Endothelial cell of umbilical vein (primary cell): ENCODE measurements at regions not wholly inside any gene's neighbourhood (a gene's known extent, or its start where the extent isn't known, plus 50 kb on each side); places are given as distances from the start of the nearest gene placed in this dataset.

Source experiments
- BruUV-seq: library from RNA; stranded (reverse); fragments of 400-500 nt; replicated peaks from 2 replicates; lab custom pipeline; 2021; lab: Mats Ljungman, UMichigan
- CTCF ChIA-PET: fragments of 300-600, 350-600 bp; sonication (Branson Sonifier 250); formaldehyde crosslinking; loops from one replicate; lab custom pipeline; 2021; ENCODE audit warnings: antibody characterized with exemption, inconsistent platforms; lab: Charles Lee
- POLR2A ChIA-PET: fragments of 300-600, 350-600 bp; sonication (Branson Sonifier 250); formaldehyde crosslinking; loops from one replicate; lab custom pipeline; 2021; ENCODE audit warnings: antibody characterized with exemption, inconsistent platforms; lab: Charles Lee
- DNase-seq: peaks from one replicate; pipeline ENCODE4 v3.0.0-alpha.2; 2011; ENCODE audit warnings: low read depth, low spot score
- FAIRE-seq: peaks from 2 replicates; lab custom pipeline; 2011; peaks lifted over from hg19 to GRCh38; lab: Jason Lieb, UNC
- H2AFZ ChIP-seq: 2 replicates; pipeline ENCODE4 v1.6.0; 2012; ENCODE audit warnings: low read depth, low read length, control low read depth, inconsistent platforms
- H3K27ac ChIP-seq: 2 replicates; pipeline ENCODE4 v1.5.1; 2011; ENCODE audit warnings: low read depth, mild to moderate bottlenecking, control low read depth, low read length, moderate library complexity; ENCODE audit not compliant: insufficient read depth
- H3K27me3 ChIP-seq, 2 experiments: 2 replicates each; pipeline versions ENCODE4 v1.6.0 to v1.6.1; 2011; ENCODE audit warnings: low read length in 2 of 2, mixed read lengths in 1 of 2; ENCODE audit not compliant: control insufficient read depth in 2 of 2, insufficient read depth in 2 of 2
- H3K36me3 ChIP-seq, 2 experiments: 2 replicates in 1 of 2; 3 replicates in 1 of 2; pipeline ENCODE4 v1.5.1; 2011; ENCODE audit warnings: low read length in 2 of 2, mild to moderate bottlenecking in 1 of 2, moderate library complexity in 1 of 2; ENCODE audit not compliant: control insufficient read depth in 2 of 2, insufficient read depth in 2 of 2; ENCODE audit errors: extremely low read depth in 1 of 2
- H3K4me1 ChIP-seq: 3 replicates; pipeline ENCODE4 v1.5.1; 2011; ENCODE audit warnings: mild to moderate bottlenecking, low read length; ENCODE audit not compliant: control insufficient read depth, insufficient read depth; ENCODE audit errors: extremely low read depth
- H3K4me2 ChIP-seq: 2 replicates; pipeline ENCODE4 v1.6.1; 2011; ENCODE audit warnings: low read length, control low read depth, mixed read lengths; ENCODE audit not compliant: insufficient read depth
- H3K4me3 ChIP-seq, 3 experiments: fragments of 200-600 bp in 1 of 3; sonication (generic), shearing (Covaris generic) in 1 of 3; replicated peaks in 1 of 3; 2 replicates each; pipeline ENCODE4 v1.5.1; 2011 to 2016; ENCODE audit warnings: control low read depth in 3 of 3, low read length in 3 of 3, mild to moderate bottlenecking in 2 of 3, inconsistent platforms in 1 of 3, low read depth in 1 of 3, moderate library complexity in 1 of 3; ENCODE audit not compliant: insufficient read depth in 1 of 3
- H3K79me2 ChIP-seq: 2 replicates; pipeline ENCODE4 v1.6.0; 2012; ENCODE audit warnings: low read length, inconsistent platforms; ENCODE audit not compliant: control insufficient read depth, insufficient read depth
- H3K9ac ChIP-seq: replicated peaks from 2 replicates; pipeline ENCODE3; 2011; ENCODE audit warnings: low read length, control low read depth; ENCODE audit not compliant: insufficient read depth; ENCODE audit errors: extremely low read depth
- H3K9me1 ChIP-seq: replicated peaks from 3 replicates; pipeline ENCODE4 v1.6.0; 2011; ENCODE audit warnings: mild to moderate bottlenecking, low read length; ENCODE audit not compliant: control insufficient read depth, insufficient read depth; ENCODE audit errors: extremely low read depth
- H3K9me3 ChIP-seq: replicated peaks from 2 replicates; pipeline ENCODE4 v1.5.1; 2012; ENCODE audit warnings: low read length, inconsistent platforms; ENCODE audit not compliant: control insufficient read depth, insufficient read depth
- H4K20me1 ChIP-seq: replicated peaks from 2 replicates; pipeline ENCODE3; 2011; ENCODE audit warnings: mild to moderate bottlenecking, low read length; ENCODE audit not compliant: control insufficient read depth, insufficient read depth; ENCODE audit errors: extremely low read depth
- GATA2 ChIP-seq: IDR thresholded peaks from 2 replicates; pipeline ENCODE4 v1.7.0; 2011; ENCODE audit warnings: low read depth, mild to moderate bottlenecking, moderate library complexity, mixed read lengths, low read length; ENCODE audit not compliant: insufficient read length, insufficient read depth
- JUN ChIP-seq: IDR thresholded peaks from 2 replicates; pipeline ENCODE4 v1.6.1; 2011; ENCODE audit warnings: borderline replicate concordance, low read depth; ENCODE audit not compliant: insufficient read length, insufficient read depth
- MYC ChIP-seq: IDR thresholded peaks from one replicate; pipeline ENCODE4 v1.6.1; 2011; ENCODE audit warnings: mild to moderate bottlenecking, low read depth, low read length
- POLR2AphosphoS5 ChIP-seq: IDR thresholded peaks from 2 replicates; pipeline ENCODE4 v1.6.1; 2012; ENCODE audit warnings: low read depth, mild to moderate bottlenecking, control low read depth, low read length, moderate library complexity; ENCODE audit not compliant: insufficient read depth
- dilution Hi-C: fragments of 300-500 bp; cut with MboI; formaldehyde crosslinking; loops from one replicate; pipeline ENCODE4 v1.15.0; 2019; ENCODE audit warnings: low sequenced_read_pairs; ENCODE audit not compliant: extremely low pct_ligation_motif_present
- intact Hi-C: fragments of 100-400 bp; cut with micrococcal nuclease; formaldehyde crosslinking; loops from one replicate; pipeline ENCODE4 v1.10.0; 2022

GRCh38 chr7:52074912-52075311 lies 758.3 kb upstream of the COBL start:
- H3K27ac ChIP-seq, result no peak overlapping the region
- H3K79me2 ChIP-seq, result no peaks in the 10 kb centered on the region
- FAIRE-seq (no peak), DNase-seq (no peak)
- no peaks in the 10 kb centered on the region for H3K9me1 ChIP-seq
- TF ChIP-seq JUN, result no peak
- TF ChIP-seq POLR2AphosphoS5, result no peak
- no peak for TF ChIP-seq GATA2
- ChIA-PET CTCF (no interaction called here), POLR2A (no interaction called here)
- H3K4me3 ChIP-seq, result no peak overlapping the region
- intact Hi-C loops (no loop called here), dilution Hi-C loops (no loop called here)
- no peaks in the 10 kb centered on the region for H4K20me1 ChIP-seq
- no peaks in the 10 kb centered on the region for H3K27me3 ChIP-seq
- H3K4me1 ChIP-seq, result no peaks in the 10 kb centered on the region
- H3K4me2 ChIP-seq, result no peak overlapping the region
- H3K36me3 ChIP-seq, result no peaks in the 10 kb centered on the region
- no peak overlapping the region for H3K9ac ChIP-seq
- no peaks in the 10 kb centered on the region for H3K9me3 ChIP-seq
- no peak overlapping the region for H2AFZ ChIP-seq
- BruUV-seq, result no TSS peak

DNA sequence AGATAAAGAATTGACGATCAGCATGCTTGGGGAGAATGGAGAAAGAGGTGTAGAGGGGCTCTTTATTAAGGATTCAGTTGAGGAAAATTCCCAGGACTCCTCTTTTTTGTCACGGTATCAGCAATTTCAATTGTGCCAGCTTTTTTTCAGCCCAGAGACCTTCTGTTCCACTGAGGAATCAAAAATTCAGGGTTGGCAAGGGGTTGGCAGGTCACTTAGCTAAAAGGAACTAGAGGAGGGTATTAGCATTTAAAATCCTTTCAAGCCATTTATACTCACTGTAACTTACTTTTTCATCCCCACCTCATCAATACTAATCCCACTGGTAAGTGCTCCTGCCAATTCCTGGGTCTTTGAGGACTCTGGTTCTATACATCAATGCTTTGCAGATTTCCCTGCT lies 757.5 kb upstream of the COBL start:
- Histone ChIP-seq H3K4me1 (no peaks in the 10 kb centered on the region), H3K4me3 (no peak overlapping the region), H3K4me2 (no peak overlapping the region), H3K27me3 (no peaks in the 10 kb centered on the region), H3K9ac (no peak overlapping the region), H2AFZ (no peak overlapping the region), H3K9me1 (no peaks in the 10 kb centered on the region), H3K36me3 (no peaks in the 10 kb centered on the region), H4K20me1 (no peaks in the 10 kb centered on the region), H3K79me2 (no peaks in the 10 kb centered on the region), H3K27ac (no peak overlapping the region), H3K9me3 (no peaks in the 10 kb centered on the region)
- FAIRE-seq (no peak), DNase-seq (no peak)
- intact Hi-C loops (no loop called here), dilution Hi-C loops (no loop called here)
- BruUV-seq, result no TSS peak
- ChIA-PET CTCF (interaction anchor here (0.9 kb wide), 1 partner anchor 27 kb away, joined by 3 read pairs; no protein-coding TSS in a partner anchor), POLR2A (no interaction called here)
- TF ChIP-seq MYC, result no peak
